HUDEP-2 (cell line): ENCODE measurements at regions not wholly inside any gene's neighbourhood (a gene's known extent, or its start where the extent isn't known, plus 50 kb on each side); places are given as distances from the start of the nearest gene placed in this dataset.
"Not testable (repeated sequence)": the region's sequence is repeated elsewhere in the genome, so short reads cannot be mapped to it uniquely, and the experiment has no call there.

ENCODE experiments used
- DNase-seq, 76 experiments: peaks; one replicate each; lab custom pipeline; 2025; ENCODE audit not compliant: unreplicated experiment in 76 of 76; lab: John Stamatoyannopoulos, UW

- DNase-seq = no peak
Measured at GRCh38 chr18:75864816-75865215, 437.3 kb upstream of the SMIM21 start.

- DNase-seq = no peak
Measured at GRCh38 chr18:75863696-75864095, 436.2 kb upstream of the SMIM21 start.

- DNase-seq = no peak
Measured at GRCh38 chr18:75862458-75862857, 435.0 kb upstream of the SMIM21 start.

GRCh38 chr18:75860166-75860565 is 432.7 kb upstream of the SMIM21 start:
- no peak for DNase-seq

GRCh38 chr18:75859533-75859932 is 432.0 kb upstream of the SMIM21 start:
- no peak for DNase-seq

- DNase-seq = no peak
Measured at GRCh38 chr18:75858754-75859153, 431.3 kb upstream of the SMIM21 start.

- no peak for DNase-seq
Measured at GRCh38 chr18:75857558-75857957, 430.1 kb upstream of the SMIM21 start.

- DNase-seq = no peak
Measured at GRCh38 chr18:75854808-75855207, 427.3 kb upstream of the SMIM21 start.

GRCh38 chr18:75854174-75854573 is 426.7 kb upstream of the SMIM21 start:
- DNase-seq = peak in 27 of 76 experiments; percentile 2 to 46 (median 10)

GRCh38 chr18:75846321-75846720 is 418.8 kb upstream of the SMIM21 start:
- DNase-seq = no peak

- no peak for DNase-seq
Measured at GRCh38 chr18:75845413-75845812, 417.9 kb upstream of the SMIM21 start.

GRCh38 chr18:75844146-75844545 is 416.6 kb upstream of the SMIM21 start:
- DNase-seq = no peak

- no peak for DNase-seq
Measured at GRCh38 chr18:75840131-75840530, 412.6 kb upstream of the SMIM21 start.

- DNase-seq = not testable (repeated sequence)
Measured at GRCh38 chr18:75839686-75840085, 412.2 kb upstream of the SMIM21 start.

- no peak for DNase-seq
Measured at GRCh38 chr18:75839041-75839440, 411.5 kb upstream of the SMIM21 start.

GRCh38 chr18:75837316-75837715 is 409.8 kb upstream of the SMIM21 start:
- no peak for DNase-seq

- no peak for DNase-seq
Measured at GRCh38 chr18:75836516-75836915, 409.0 kb upstream of the SMIM21 start.

GRCh38 chr18:75831960-75832359 is 404.5 kb upstream of the SMIM21 start:
- no peak for DNase-seq

GRCh38 chr18:75830828-75831227 is 403.3 kb upstream of the SMIM21 start:
- no peak for DNase-seq

- DNase-seq = no peak
Measured at GRCh38 chr18:75829091-75829490, 401.6 kb upstream of the SMIM21 start.

- DNase-seq = no peak
Measured at GRCh38 chr18:75828379-75828778, 400.9 kb upstream of the SMIM21 start.

GRCh38 chr18:75827751-75828287 is 400.3 kb upstream of the SMIM21 start:
- no peak for DNase-seq

GRCh38 chr18:75824661-75825060 is 397.2 kb upstream of the SMIM21 start:
- DNase-seq = no peak
